DMS 273 (cell line): ENCODE measurements at regions not wholly inside any gene's neighbourhood (a gene's known extent, or its start where the extent isn't known, plus 50 kb on each side); places are given as distances from the start of the nearest gene placed in this dataset.

Experiments
- DNase-seq: peaks from one replicate; lab custom pipeline; 2025; ENCODE audit not compliant: unreplicated experiment; lab: John Stamatoyannopoulos, UW

- no peak for DNase-seq
These were observed 225.7 kb downstream of the CTTN start for GRCh38 chr11:70623906-70624597.

GRCh38 chr11:70624598-70624993, 226.3 kb downstream of the CTTN start:
- DNase-seq, result no peak

GRCh38 chr11:70625051-70625450, 226.7 kb downstream of the CTTN start:
- no peak for DNase-seq

GRCh38 chr11:70625582-70626518, 227.5 kb downstream of the CTTN start:
- peak; percentile 58 for DNase-seq

- DNase-seq, result no peak
These were observed 228.9 kb downstream of the CTTN start for GRCh38 chr11:70627219-70627618.

GRCh38 chr11:70628176-70628854, 230.0 kb downstream of the CTTN start:
- no peak for DNase-seq

- no peak for DNase-seq
These were observed 230.8 kb downstream of the CTTN start for GRCh38 chr11:70628855-70629844.

- no peak for DNase-seq
These were observed 231.7 kb downstream of the CTTN start for GRCh38 chr11:70630068-70630467.

- peak; percentile 51 for DNase-seq
These were observed 232.7 kb downstream of the CTTN start for GRCh38 chr11:70630816-70631623.

GRCh38 chr11:70631624-70632047, 233.3 kb downstream of the CTTN start:
- DNase-seq, result peak; percentile 63

GRCh38 chr11:70633610-70634009, 235.3 kb downstream of the CTTN start:
- no peak for DNase-seq

- DNase-seq, result no peak
These were observed 238.3 kb downstream of the CTTN start for GRCh38 chr11:70636659-70637058.

- DNase-seq, result no peak
These were observed 239.0 kb downstream of the CTTN start for GRCh38 chr11:70637186-70637800.

GRCh38 chr11:70637949-70638583, 239.7 kb downstream of the CTTN start:
- no peak for DNase-seq

GRCh38 chr11:70640408-70640807, 242.1 kb downstream of the CTTN start:
- no peak for DNase-seq

- DNase-seq, result no peak
These were observed 243.0 kb downstream of the CTTN start for GRCh38 chr11:70641369-70641768.

- DNase-seq, result no peak
These were observed 243.9 kb downstream of the CTTN start for GRCh38 chr11:70642266-70642665.

GRCh38 chr11:70643642-70644041, 245.3 kb downstream of the CTTN start:
- no peak for DNase-seq
